ENCODE measurements at regions not wholly inside any gene's neighbourhood (a gene's known extent, or its start where the extent isn't known, plus 50 kb on each side); places are given as distances from the start of the nearest gene placed in this dataset.
"Not testable (repeated sequence)": the region's sequence is repeated elsewhere in the genome, so short reads cannot be mapped to it uniquely, and the experiment has no call there.

- Histone ChIP-seq H2AFZ (ENCODE audit: low read length) (no peak overlapping the region), H3K9ac (ENCODE audit: low read length) (no peak overlapping the region), H3K4me3 (ENCODE audit: low read length) (no peak overlapping the region), H4K20me1 (ENCODE audit: insufficient read depth, low read length) (no peaks in the 10 kb centered on the region), H3K9me3 (replicated peaks; ENCODE audit: insufficient read depth, low read length) (no peaks in the 10 kb centered on the region), H3F3A (ENCODE audit: insufficient read depth, low read length) (no peaks in the 10 kb centered on the region), H3K4me2 (ENCODE audit: low read depth, low read length) (no peak overlapping the region), H3K27me3 (replicated peaks; ENCODE audit: insufficient read depth, low read length) (no peaks in the 10 kb centered on the region), H3K4me1 (ENCODE audit: low read length) (no peaks in the 10 kb centered on the region), H3K36me3 (replicated peaks; ENCODE audit: insufficient read depth, low read length) (no peaks in the 10 kb centered on the region), H3K27ac (ENCODE audit: low read length) (no peak overlapping the region), H3K9me2 (replicated peaks; ENCODE audit: insufficient read depth, low read length) (no peaks in the 10 kb centered on the region), H3K79me2 (ENCODE audit: low read length) (no peaks in the 10 kb centered on the region)
- DNase-seq, result no peak
- TF ChIP-seq CTCF (IDR thresholded peaks at IDR 0.05; ENCODE audit: low read length), result no peak
- no peak for TF ChIP-seq EZH2 (optimal IDR thresholded peaks at IDR 0.05; ENCODE audit: low read depth, low read length)
- TF ChIP-seq EZH2phosphoT487 (IDR thresholded peaks at IDR 0.05; ENCODE audit: low read length), result no peak
Measured at GRCh38 chr4:22616516-22616915, 76.2 kb upstream of the GBA3 start.

GRCh38 chr4:22620144-22620543 is 72.6 kb upstream of the GBA3 start:
- H3K27me3 ChIP-seq (replicated peaks; ENCODE audit: insufficient read depth, low read length); H3K27ac ChIP-seq (ENCODE audit: low read length); H3F3A ChIP-seq (ENCODE audit: insufficient read depth, low read length); H3K4me1 ChIP-seq (ENCODE audit: low read length); H4K20me1 ChIP-seq (ENCODE audit: insufficient read depth, low read length); H3K4me2 ChIP-seq (ENCODE audit: low read depth, low read length); H3K9ac ChIP-seq (ENCODE audit: low read length); H3K36me3 ChIP-seq (replicated peaks; ENCODE audit: insufficient read depth, low read length); H2AFZ ChIP-seq (ENCODE audit: low read length); H3K9me3 ChIP-seq (replicated peaks; ENCODE audit: insufficient read depth, low read length); H3K9me2 ChIP-seq (replicated peaks; ENCODE audit: insufficient read depth, low read length); H3K4me3 ChIP-seq (ENCODE audit: low read length); DNase-seq; H3K79me2 ChIP-seq (ENCODE audit: low read length): not testable (repeated sequence)

GRCh38 chr4:22621970-22622369 is 70.8 kb upstream of the GBA3 start:
- H3K36me3 ChIP-seq (replicated peaks; ENCODE audit: insufficient read depth, low read length); H3K9me2 ChIP-seq (replicated peaks; ENCODE audit: insufficient read depth, low read length); H3K4me2 ChIP-seq (ENCODE audit: low read depth, low read length); H3K9me3 ChIP-seq (replicated peaks; ENCODE audit: insufficient read depth, low read length); H3K4me1 ChIP-seq (ENCODE audit: low read length); H3K27ac ChIP-seq (ENCODE audit: low read length); H3K27me3 ChIP-seq (replicated peaks; ENCODE audit: insufficient read depth, low read length); H3K4me3 ChIP-seq (ENCODE audit: low read length); H2AFZ ChIP-seq (ENCODE audit: low read length); DNase-seq; H3F3A ChIP-seq (ENCODE audit: insufficient read depth, low read length); H3K79me2 ChIP-seq (ENCODE audit: low read length); H4K20me1 ChIP-seq (ENCODE audit: insufficient read depth, low read length); H3K9ac ChIP-seq (ENCODE audit: low read length): not testable (repeated sequence)

- not testable (repeated sequence) for H3K9me2 ChIP-seq (replicated peaks; ENCODE audit: insufficient read depth, low read length); H3K27ac ChIP-seq (ENCODE audit: low read length); H3K9me3 ChIP-seq (replicated peaks; ENCODE audit: insufficient read depth, low read length); H3K4me3 ChIP-seq (ENCODE audit: low read length); H4K20me1 ChIP-seq (ENCODE audit: insufficient read depth, low read length); H3K4me1 ChIP-seq (ENCODE audit: low read length); H3K27me3 ChIP-seq (replicated peaks; ENCODE audit: insufficient read depth, low read length); H3K79me2 ChIP-seq (ENCODE audit: low read length); H2AFZ ChIP-seq (ENCODE audit: low read length); DNase-seq; H3K4me2 ChIP-seq (ENCODE audit: low read depth, low read length); H3F3A ChIP-seq (ENCODE audit: insufficient read depth, low read length); H3K9ac ChIP-seq (ENCODE audit: low read length); H3K36me3 ChIP-seq (replicated peaks; ENCODE audit: insufficient read depth, low read length)
Measured at GRCh38 chr4:22624002-22624401, 68.7 kb upstream of the GBA3 start.

GRCh38 chr4:22625311-22625710 is 67.4 kb upstream of the GBA3 start:
- no peak for TF ChIP-seq EZH2phosphoT487 (IDR thresholded peaks at IDR 0.05; ENCODE audit: low read length)
- no peak for TF ChIP-seq CTCF (IDR thresholded peaks at IDR 0.05; ENCODE audit: low read length)
- no peak for TF ChIP-seq EZH2 (optimal IDR thresholded peaks at IDR 0.05; ENCODE audit: low read depth, low read length)
- no peaks in the 10 kb centered on the region for H3F3A ChIP-seq (ENCODE audit: insufficient read depth, low read length)
- no peaks in the 10 kb centered on the region for H3K79me2 ChIP-seq (ENCODE audit: low read length)
- H2AFZ ChIP-seq (ENCODE audit: low read length), result no peak overlapping the region
- no peaks in the 10 kb centered on the region for H3K27me3 ChIP-seq (replicated peaks; ENCODE audit: insufficient read depth, low read length)
- H3K4me3 ChIP-seq (ENCODE audit: low read length), result no peak overlapping the region
- no peaks in the 10 kb centered on the region for H3K4me1 ChIP-seq (ENCODE audit: low read length)
- no peaks in the 10 kb centered on the region for H3K36me3 ChIP-seq (replicated peaks; ENCODE audit: insufficient read depth, low read length)
- H3K9ac ChIP-seq (ENCODE audit: low read length), result no peak overlapping the region
- no peak overlapping the region for H3K27ac ChIP-seq (ENCODE audit: low read length)
- no peak overlapping the region for H3K4me2 ChIP-seq (ENCODE audit: low read depth, low read length)
- no peaks in the 10 kb centered on the region for H3K9me3 ChIP-seq (replicated peaks; ENCODE audit: insufficient read depth, low read length)
- H4K20me1 ChIP-seq (ENCODE audit: insufficient read depth, low read length), result no peaks in the 10 kb centered on the region
- no peaks in the 10 kb centered on the region for H3K9me2 ChIP-seq (replicated peaks; ENCODE audit: insufficient read depth, low read length)
- DNase-seq, result no peak

- H4K20me1 ChIP-seq (ENCODE audit: insufficient read depth, low read length); H3K4me3 ChIP-seq (ENCODE audit: low read length); H3K9me2 ChIP-seq (replicated peaks; ENCODE audit: insufficient read depth, low read length); H2AFZ ChIP-seq (ENCODE audit: low read length); H3K4me1 ChIP-seq (ENCODE audit: low read length); DNase-seq; H3K36me3 ChIP-seq (replicated peaks; ENCODE audit: insufficient read depth, low read length); H3F3A ChIP-seq (ENCODE audit: insufficient read depth, low read length); H3K27me3 ChIP-seq (replicated peaks; ENCODE audit: insufficient read depth, low read length); H3K4me2 ChIP-seq (ENCODE audit: low read depth, low read length); H3K79me2 ChIP-seq (ENCODE audit: low read length); H3K27ac ChIP-seq (ENCODE audit: low read length); H3K9ac ChIP-seq (ENCODE audit: low read length); H3K9me3 ChIP-seq (replicated peaks; ENCODE audit: insufficient read depth, low read length): not testable (repeated sequence)
Measured at GRCh38 chr4:22627851-22628250, 64.9 kb upstream of the GBA3 start.
